B cell (primary cell): ENCODE measurements at regions not wholly inside any gene's neighbourhood (a gene's known extent, or its start where the extent isn't known, plus 50 kb on each side); places are given as distances from the start of the nearest gene placed in this dataset.
"Not testable (repeated sequence)": the region's sequence is repeated elsewhere in the genome, so short reads cannot be mapped to it uniquely, and the experiment has no call there.

ENCODE experiments used
- ATAC-seq: fragments of 200-7000 bp; cut with Tn5 transposase; one replicate; pipeline ENCODE4 v1.10.0; 2021; ENCODE audit warnings: low read depth, mild to moderate bottlenecking, moderate number of reproducible peaks, moderate library complexity
- CTCF ChIA-PET: fragments of 350-600 bp; sonication (Branson Sonifier 250); formaldehyde crosslinking; loops from one replicate; lab custom pipeline; 2021; ENCODE audit warnings: antibody characterized with exemption, inconsistent platforms; lab: Charles Lee
- POLR2A ChIA-PET: fragments of 350-600 bp; sonication (Branson Sonifier 250); formaldehyde crosslinking; loops from one replicate; lab custom pipeline; 2021; ENCODE audit warnings: antibody characterized with exemption; lab: Charles Lee
- DNase-seq: peaks from one replicate; pipeline ENCODE4 v3.0.0; 2013
- H2AFZ ChIP-seq: 2 replicates; pipeline ENCODE4 v1.6.1; 2012; ENCODE audit warnings: mild to moderate bottlenecking, low read depth, low read length; ENCODE audit not compliant: insufficient read depth, poor library complexity, severe bottlenecking
- H3K27ac ChIP-seq, 2 donors: 1 replicate in 1 of 2; 2 replicates in 1 of 2; pipeline ENCODE4 v1.5.1; 2012 to 2013; ENCODE audit warnings: low read length in 2 of 2, mild to moderate bottlenecking in 2 of 2, moderate library complexity in 1 of 2
- H3K27me3 ChIP-seq, 4 experiments: fragments of 200-600 bp in 1 of 4; sonication (generic) in 1 of 4; replicated peaks in 1 of 4; 1 replicate in 2 of 4; 2 replicates in 2 of 4; pipeline versions ENCODE4 v1.6.1 to v1.7.0; 2013 to 2016; ENCODE audit warnings: low read length in 3 of 4, mild to moderate bottlenecking in 2 of 4, mixed read lengths in 1 of 4, moderate library complexity in 1 of 4; ENCODE audit not compliant: insufficient read depth in 4 of 4, control insufficient read depth in 3 of 4; ENCODE audit errors: control extremely low read depth in 1 of 4
- H3K36me3 ChIP-seq, 2 experiments: replicated peaks in 1 of 2; 1 replicate in 1 of 2; 2 replicates in 1 of 2; pipeline versions ENCODE4 v1.6.1 to v1.7.1; 2013; ENCODE audit warnings: low read length in 1 of 2; ENCODE audit not compliant: insufficient read depth in 2 of 2, control insufficient read depth in 1 of 2; ENCODE audit errors: control extremely low read depth in 1 of 2, extremely low read depth in 1 of 2
- H3K4me1 ChIP-seq, 2 donors: fragments of 200-600 bp in 1 of 2; sonication (generic) in 1 of 2; 1 replicate in 1 of 2; 2 replicates in 1 of 2; pipeline versions ENCODE4 v1.5.1 to v1.6.1; 2013 to 2017; ENCODE audit warnings: low read length in 2 of 2; ENCODE audit not compliant: control insufficient read depth in 2 of 2, insufficient read depth in 2 of 2
- H3K4me2 ChIP-seq: replicated peaks from 2 replicates; pipeline ENCODE3; 2012; ENCODE audit warnings: mild to moderate bottlenecking, low read depth, low read length; ENCODE audit not compliant: poor library complexity, severe bottlenecking
- H3K4me3 ChIP-seq, 5 experiments: fragments of 200-600 bp in 1 of 5; sonication (generic) in 1 of 5; 1 replicate in 3 of 5; 2 replicates in 2 of 5; pipeline versions ENCODE4 v1.5.1 to v1.7.0; 2011 to 2016; ENCODE audit warnings: low read length in 4 of 5, mild to moderate bottlenecking in 4 of 5, low read depth in 2 of 5, control low read depth in 1 of 5, moderate library complexity in 1 of 5; ENCODE audit not compliant: insufficient read depth in 1 of 5; ENCODE audit errors: control extremely low read depth in 1 of 5, extremely low read depth in 1 of 5
- H3K79me2 ChIP-seq: fragments of 200-600 bp; sonication (generic); one replicate; pipeline ENCODE4 v1.6.0; 2016; ENCODE audit warnings: low read length; ENCODE audit not compliant: control insufficient read depth, insufficient read depth
- H3K9ac ChIP-seq: fragments of 200-600 bp; sonication (generic); 2 replicates; pipeline ENCODE4 v1.6.1; 2017; ENCODE audit warnings: mild to moderate bottlenecking, low read length, moderate library complexity
- H3K9me3 ChIP-seq, 3 donors: one replicate each; pipeline versions ENCODE4 v1.6.1 to v1.7.1; 2013; ENCODE audit warnings: low read length in 2 of 3; ENCODE audit not compliant: control insufficient read depth in 2 of 3, insufficient read depth in 1 of 3; ENCODE audit errors: control extremely low read depth in 1 of 3
- H4K20me1 ChIP-seq: 2 replicates; pipeline ENCODE4 v1.6.0; 2012; ENCODE audit warnings: mild to moderate bottlenecking, low read length; ENCODE audit not compliant: insufficient read depth, control insufficient read depth, poor library complexity, severe bottlenecking
- H3K27ac Mint-ChIP-seq: one replicate; pipeline ENCODE4 v1.8.0; 2021; ENCODE audit warnings: mixed read lengths
- H3K27me3 Mint-ChIP-seq: one replicate; pipeline ENCODE4 v1.8.0; 2021; ENCODE audit warnings: mixed read lengths
- H3K4me1 Mint-ChIP-seq: one replicate; pipeline ENCODE4 v1.8.0; 2021; ENCODE audit warnings: mixed read lengths
- H3K4me3 Mint-ChIP-seq: one replicate; pipeline ENCODE4 v1.8.0; 2021; ENCODE audit warnings: mixed read lengths
- H3K9me3 Mint-ChIP-seq: one replicate; pipeline ENCODE4 v1.8.0; 2022; ENCODE audit warnings: mixed read lengths; ENCODE audit not compliant: insufficient read depth
- CTCF ChIP-seq: fragments of 200-600 bp; IDR thresholded peaks from one replicate; pipeline ENCODE4 v1.8.0; 2022; ENCODE audit warnings: antibody characterized with exemption, mild to moderate bottlenecking
- EZH2 ChIP-seq: IDR thresholded peaks from 2 replicates; pipeline ENCODE4 v1.6.1; 2012; ENCODE audit warnings: borderline replicate concordance, low read depth, mild to moderate bottlenecking, moderate library complexity, low read length; ENCODE audit not compliant: insufficient read depth, poor library complexity, severe bottlenecking
- WGBS: methylation state at CpG from one replicate; pipeline ENCODE4 v1.1.5; 2013; ENCODE audit warnings: missing lambda C conversion rate; ENCODE audit not compliant: insufficient coverage; 5-methylcytosine and 5-hydroxymethylcytosine counted together
- intact Hi-C: fragments of 100-400 bp; cut with micrococcal nuclease; formaldehyde crosslinking; loops from one replicate; pipeline ENCODE4 v1.10.0; 2022

DNA sequence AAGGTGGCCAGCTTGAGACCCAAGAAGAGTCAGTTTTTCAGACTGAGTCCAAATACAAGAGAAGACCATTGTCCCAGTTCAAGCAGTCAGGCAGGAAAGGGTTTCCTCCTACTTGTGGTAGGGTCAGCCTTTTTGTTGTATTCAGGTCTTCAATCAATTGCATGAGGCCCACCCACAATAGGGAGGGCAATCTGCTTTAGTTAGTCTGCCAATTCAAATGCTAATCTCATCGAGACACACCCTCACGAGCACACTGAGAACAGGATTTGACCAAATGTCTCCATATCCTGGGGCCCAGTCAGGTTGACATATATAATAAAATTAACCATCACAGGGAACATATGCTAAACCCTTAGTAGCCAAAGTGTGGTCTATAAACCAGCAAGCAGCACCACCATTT, 75.3 kb upstream of the FRMPD3 start:
- H3K9me3 Mint-ChIP-seq = no peaks in the 10 kb centered on the region
- Histone ChIP-seq H3K4me3 (no peak overlapping the region), H3K9me3 (no peaks in the 10 kb centered on the region), H3K27me3 (no peaks in the 10 kb centered on the region), H3K36me3 (no peaks in the 10 kb centered on the region), H2AFZ (no peak overlapping the region), H3K4me1 (no peaks in the 10 kb centered on the region), H3K4me2 (no peak overlapping the region), H3K27ac (no peak overlapping the region), H3K79me2 (no peaks in the 10 kb centered on the region), H4K20me1 (no peaks in the 10 kb centered on the region), H3K9ac (no peak overlapping the region)
- ATAC-seq = no peak
- no peak overlapping the region for H3K27ac Mint-ChIP-seq
- ChIA-PET CTCF (no interaction called here), POLR2A (no interaction called here)
- WGBS = 100% methylated on average over 2 of the region's 2 CpGs
- no peaks in the 10 kb centered on the region for H3K4me1 Mint-ChIP-seq
- no peaks in the 10 kb centered on the region for H3K27me3 Mint-ChIP-seq
- intact Hi-C loops = no loop called here
- H3K4me3 Mint-ChIP-seq = no peak overlapping the region
- DNase-seq = no peak
- TF ChIP-seq CTCF (no peak), EZH2 (no peak)

GRCh38 chrX:107374831-107375230, 74.6 kb upstream of the FRMPD3 start:
- Histone ChIP-seq H3K27ac (no peak overlapping the region), H3K4me1 (no peaks in the 10 kb centered on the region), H3K27me3 (no peaks in the 10 kb centered on the region), H4K20me1 (no peaks in the 10 kb centered on the region), H3K9ac (no peak overlapping the region), H2AFZ (no peak overlapping the region), H3K4me3 (no peak overlapping the region), H3K4me2 (no peak overlapping the region), H3K79me2 (no peaks in the 10 kb centered on the region), H3K9me3 (no peaks in the 10 kb centered on the region), H3K36me3 (no peaks in the 10 kb centered on the region)
- DNase-seq (no peak), ATAC-seq (no peak)
- Mint-ChIP-seq H3K4me3 (no peak overlapping the region), H3K4me1 (no peaks in the 10 kb centered on the region), H3K9me3 (no peaks in the 10 kb centered on the region), H3K27ac (no peak overlapping the region), H3K27me3 (peaks cover 3% of the 10 kb centered on the region)
- intact Hi-C loops = no loop called here
- TF ChIP-seq CTCF = no peak
- no peak for TF ChIP-seq EZH2
- ChIA-PET CTCF (no interaction called here), POLR2A (no interaction called here)

DNA sequence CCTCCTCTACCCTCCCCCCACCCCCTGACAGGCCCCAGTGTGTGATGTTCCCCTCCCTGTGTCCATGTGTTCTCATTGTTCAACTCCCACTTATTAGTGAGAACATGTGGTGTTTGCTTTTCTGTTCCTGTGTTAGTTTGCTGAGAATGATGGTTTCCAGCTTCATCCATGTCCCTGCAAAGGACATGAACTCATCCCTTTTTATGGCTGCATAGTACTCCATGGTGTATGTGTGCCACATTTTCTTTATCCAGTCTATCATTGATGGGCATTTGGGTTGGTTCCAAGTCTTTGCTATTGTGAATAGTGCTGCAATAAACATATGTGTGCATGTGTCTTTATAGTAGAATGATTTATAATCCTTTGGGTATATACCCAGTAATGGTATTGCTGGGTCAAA, 73.3 kb upstream of the FRMPD3 start:
- H3K27ac Mint-ChIP-seq, H3K4me2 ChIP-seq, H3K27ac ChIP-seq, POLR2A ChIA-PET, CTCF ChIA-PET, intact Hi-C loops, H3K27me3 ChIP-seq, H3K79me2 ChIP-seq, H3K4me1 Mint-ChIP-seq, H4K20me1 ChIP-seq, DNase-seq, H3K27me3 Mint-ChIP-seq, H3K9me3 ChIP-seq, H3K9ac ChIP-seq, H3K9me3 Mint-ChIP-seq, H3K4me1 ChIP-seq, H3K36me3 ChIP-seq, H3K4me3 Mint-ChIP-seq, ATAC-seq, H3K4me3 ChIP-seq, H2AFZ ChIP-seq: not testable (repeated sequence)
